Activated CD8-positive, alpha-beta memory T cell treated with anti-CD3 and anti-CD28 coated beads, Interleukin-2, amount 10 ng/mL, durations not matched to agents 7 days and 5 days (primary cell): ENCODE measurements at regions not wholly inside any gene's neighbourhood (a gene's known extent, or its start where the extent isn't known, plus 50 kb on each side); places are given as distances from the start of the nearest gene placed in this dataset.

ENCODE experiments used
- ATAC-seq: fragments of 150-1000 bp; cut with Tn5 transposase; one replicate; pipeline ENCODE4 v1.10.0; 2021; ENCODE audit warnings: moderate library complexity
- CTCF ChIA-PET: fragments of 350-600 bp; sonication (Branson Sonifier 250); formaldehyde crosslinking; loops from one replicate; lab custom pipeline; 2021; ENCODE audit warnings: antibody characterized with exemption; lab: Charles Lee
- DNase-seq: peaks from one replicate; pipeline ENCODE4 v3.0.0-alpha.2; 2020
- H3K27ac Mint-ChIP-seq: one replicate; pipeline ENCODE4 v1.8.0; 2021; ENCODE audit warnings: mild to moderate bottlenecking, mixed read lengths
- H3K27me3 Mint-ChIP-seq: one replicate; pipeline ENCODE4 v1.8.0; 2021; ENCODE audit warnings: mixed read lengths
- H3K36me3 Mint-ChIP-seq: one replicate; pipeline ENCODE4 v1.8.0; 2021; ENCODE audit warnings: mild to moderate bottlenecking, mixed read lengths
- H3K4me1 Mint-ChIP-seq: one replicate; pipeline ENCODE4 v1.8.0; 2021; ENCODE audit warnings: mixed read lengths
- H3K4me3 Mint-ChIP-seq: one replicate; pipeline ENCODE4 v1.8.0; 2021; ENCODE audit warnings: mild to moderate bottlenecking, moderate library complexity, mixed read lengths
- H3K9me3 Mint-ChIP-seq: one replicate; pipeline ENCODE4 v1.8.0; 2022; ENCODE audit warnings: low read depth, mixed read lengths

DNA sequence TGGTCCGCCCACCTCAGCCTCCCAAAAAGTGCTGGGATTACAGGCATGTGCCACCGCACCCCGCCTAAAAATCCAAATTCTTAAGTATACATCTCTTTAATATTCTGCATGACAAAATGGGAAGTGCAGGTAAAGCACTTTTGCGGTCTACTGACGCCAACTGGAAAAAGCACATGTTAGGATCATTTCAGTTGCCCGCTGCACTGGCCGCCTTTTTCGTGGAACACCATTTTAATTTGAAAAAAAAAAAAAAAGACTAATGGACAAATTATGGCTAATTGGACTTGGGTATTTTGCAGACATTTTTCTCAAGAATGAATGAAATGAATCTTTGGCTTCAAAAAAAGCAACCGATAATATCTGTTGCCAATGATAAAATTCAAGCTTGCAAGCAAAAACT, 129.3 kb upstream of the GPC1 start:
- Mint-ChIP-seq H3K4me3 (no peak overlapping the region), H3K27ac (no peak overlapping the region), H3K9me3 (no peaks in the 10 kb centered on the region), H3K27me3 (no peaks in the 10 kb centered on the region), H3K36me3 (no peaks in the 10 kb centered on the region), H3K4me1 (no peaks in the 10 kb centered on the region)
- ATAC-seq = no peak
- DNase-seq = no peak
- CTCF ChIA-PET = interaction anchor here (0.7 kb wide), 1 partner anchor 476 kb away, joined by 3 read pairs; no protein-coding TSS in a partner anchor

- Mint-ChIP-seq H3K4me1 (no peaks in the 10 kb centered on the region), H3K4me3 (no peak overlapping the region), H3K27me3 (no peaks in the 10 kb centered on the region), H3K27ac (no peak overlapping the region), H3K36me3 (no peaks in the 10 kb centered on the region), H3K9me3 (no peaks in the 10 kb centered on the region)
- no peak for ATAC-seq
- DNase-seq = no peak
- CTCF ChIA-PET = no interaction called here
Observed at GRCh38 chr2:240308111-240308651, 127.3 kb upstream of the GPC1 start.

DNA sequence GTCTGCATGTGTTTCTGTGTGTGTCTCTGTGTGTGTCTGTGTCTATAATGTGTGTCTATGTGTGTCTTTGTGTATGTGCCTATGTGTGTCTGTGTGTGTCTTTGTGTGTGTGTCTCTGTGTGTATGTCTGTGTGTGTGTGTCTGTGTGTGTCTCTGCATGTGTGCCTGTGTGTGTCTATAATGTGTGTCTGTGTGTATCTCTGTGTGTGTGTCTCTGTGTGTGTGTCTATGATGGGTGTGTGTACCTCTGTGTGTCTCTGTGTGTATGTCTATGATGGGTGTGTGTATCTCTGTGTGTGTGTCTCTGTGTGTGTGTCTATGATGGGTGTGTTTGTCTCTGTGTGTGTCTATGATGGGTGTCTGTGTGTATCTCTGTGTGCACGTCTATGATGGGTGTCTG, 126.2 kb upstream of the GPC1 start:
- no peaks in the 10 kb centered on the region for H3K9me3 Mint-ChIP-seq
- ATAC-seq = no peak
- H3K4me3 Mint-ChIP-seq = no peak overlapping the region
- H3K4me1 Mint-ChIP-seq = no peaks in the 10 kb centered on the region
- H3K36me3 Mint-ChIP-seq = no peaks in the 10 kb centered on the region
- DNase-seq = no peak
- H3K27ac Mint-ChIP-seq = no peak overlapping the region
- CTCF ChIA-PET = no interaction called here
- no peaks in the 10 kb centered on the region for H3K27me3 Mint-ChIP-seq

GRCh38 chr2:240310201-240310600, 125.3 kb upstream of the GPC1 start:
- no peak for ATAC-seq
- Mint-ChIP-seq H3K36me3 (no peaks in the 10 kb centered on the region), H3K27me3 (peaks cover 5% of the 10 kb centered on the region), H3K9me3 (no peaks in the 10 kb centered on the region), H3K4me1 (no peaks in the 10 kb centered on the region), H3K27ac (no peak overlapping the region), H3K4me3 (no peak overlapping the region)
- no peak for DNase-seq
- CTCF ChIA-PET = no interaction called here

GRCh38 chr2:240310645-240311044, 124.8 kb upstream of the GPC1 start:
- CTCF ChIA-PET = no interaction called here
- ATAC-seq (no peak), DNase-seq (peak; percentile 26)
- Mint-ChIP-seq H3K27me3 (peaks cover 6% of the 10 kb centered on the region), H3K4me3 (no peak overlapping the region), H3K36me3 (no peaks in the 10 kb centered on the region), H3K27ac (no peak overlapping the region), H3K9me3 (no peaks in the 10 kb centered on the region), H3K4me1 (no peaks in the 10 kb centered on the region)

DNA sequence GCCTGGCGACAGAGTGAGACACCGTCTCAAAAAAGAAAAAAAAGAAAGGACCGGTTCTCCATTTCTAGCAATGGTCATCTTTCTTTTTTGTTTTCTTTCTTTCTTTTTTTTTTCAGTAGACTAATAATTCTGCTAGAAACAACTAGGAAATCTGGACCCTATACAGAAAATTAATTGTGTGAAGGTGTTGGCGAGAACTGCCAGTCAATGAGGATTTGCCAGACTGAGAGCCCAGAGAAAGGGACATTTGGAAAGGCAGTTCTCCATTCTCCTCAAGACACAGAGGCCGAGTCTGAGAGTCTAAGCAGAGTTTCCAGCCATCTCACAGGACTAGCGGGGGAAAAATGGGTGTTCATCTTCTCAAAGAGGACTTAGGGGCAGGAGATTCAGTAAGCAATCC, 123.6 kb upstream of the GPC1 start:
- ATAC-seq (no peak), DNase-seq (peak; percentile 14)
- Mint-ChIP-seq H3K9me3 (no peaks in the 10 kb centered on the region), H3K36me3 (no peaks in the 10 kb centered on the region), H3K27me3 (peaks cover 16% of the 10 kb centered on the region), H3K27ac (no peak overlapping the region), H3K4me1 (no peaks in the 10 kb centered on the region), H3K4me3 (no peak overlapping the region)
- CTCF ChIA-PET = no interaction called here

GRCh38 chr2:240319221-240319854, 116.1 kb upstream of the GPC1 start:
- Mint-ChIP-seq H3K4me3 (no peak overlapping the region), H3K4me1 (no peaks in the 10 kb centered on the region), H3K36me3 (no peaks in the 10 kb centered on the region), H3K27me3 (peaks cover 19% of the 10 kb centered on the region), H3K27ac (no peak overlapping the region), H3K9me3 (no peaks in the 10 kb centered on the region)
- ATAC-seq = no peak
- CTCF ChIA-PET = no interaction called here
- DNase-seq = peak; percentile 32

GRCh38 chr2:240319855-240320203, 115.6 kb upstream of the GPC1 start:
- Mint-ChIP-seq H3K9me3 (no peaks in the 10 kb centered on the region), H3K4me3 (no peak overlapping the region), H3K27me3 (peaks cover 14% of the 10 kb centered on the region), H3K36me3 (no peaks in the 10 kb centered on the region), H3K27ac (no peak overlapping the region), H3K4me1 (no peaks in the 10 kb centered on the region)
- ATAC-seq = no peak
- DNase-seq = no peak
- CTCF ChIA-PET = no interaction called here

DNA sequence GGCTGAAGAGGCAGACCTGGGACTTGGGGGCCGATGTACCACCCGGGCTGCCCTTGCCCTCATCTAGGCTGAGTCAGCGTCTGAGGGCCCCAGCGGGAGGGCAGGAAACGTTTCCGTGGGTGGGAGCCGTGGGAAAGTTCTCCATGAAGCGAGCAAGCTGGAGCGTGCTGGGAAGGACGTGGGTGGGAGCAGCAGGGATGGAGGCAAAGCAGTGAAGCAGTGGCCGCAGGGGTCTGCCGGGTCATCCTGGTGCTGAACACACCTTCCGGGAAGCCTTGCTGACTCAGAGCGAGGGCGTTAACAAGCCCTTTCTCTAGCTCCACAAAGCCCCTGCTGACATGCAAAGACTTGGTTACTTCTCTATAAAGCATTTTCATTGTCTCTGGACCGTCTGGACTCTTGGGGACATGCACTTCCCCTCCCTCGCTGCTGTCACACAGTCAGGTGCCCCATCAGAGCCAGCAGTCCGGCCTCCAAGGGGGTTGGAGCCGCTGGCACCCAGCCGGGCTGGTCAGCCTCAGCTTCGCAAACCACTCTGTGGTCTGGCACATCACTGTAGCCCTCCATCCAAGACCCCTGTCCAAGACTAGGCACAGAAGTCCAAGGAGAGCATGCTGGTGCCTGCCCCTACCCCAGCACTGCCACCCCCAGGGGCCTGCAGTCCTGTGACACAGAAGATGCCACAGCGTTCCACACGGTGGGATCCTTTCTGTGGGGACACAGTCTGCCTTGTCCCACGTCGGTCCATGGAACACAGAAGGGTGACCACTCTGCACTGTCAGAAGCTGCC, 115.1 kb upstream of the GPC1 start:
- no peaks in the 10 kb centered on the region for H3K4me1 Mint-ChIP-seq
- H3K36me3 Mint-ChIP-seq = no peaks in the 10 kb centered on the region
- no peak overlapping the region for H3K4me3 Mint-ChIP-seq
- peaks cover 14% of the 10 kb centered on the region for H3K27me3 Mint-ChIP-seq
- CTCF ChIA-PET = no interaction called here
- no peaks in the 10 kb centered on the region for H3K9me3 Mint-ChIP-seq
- ATAC-seq (no peak), DNase-seq (peak; percentile 33)
- H3K27ac Mint-ChIP-seq = no peak overlapping the region

DNA sequence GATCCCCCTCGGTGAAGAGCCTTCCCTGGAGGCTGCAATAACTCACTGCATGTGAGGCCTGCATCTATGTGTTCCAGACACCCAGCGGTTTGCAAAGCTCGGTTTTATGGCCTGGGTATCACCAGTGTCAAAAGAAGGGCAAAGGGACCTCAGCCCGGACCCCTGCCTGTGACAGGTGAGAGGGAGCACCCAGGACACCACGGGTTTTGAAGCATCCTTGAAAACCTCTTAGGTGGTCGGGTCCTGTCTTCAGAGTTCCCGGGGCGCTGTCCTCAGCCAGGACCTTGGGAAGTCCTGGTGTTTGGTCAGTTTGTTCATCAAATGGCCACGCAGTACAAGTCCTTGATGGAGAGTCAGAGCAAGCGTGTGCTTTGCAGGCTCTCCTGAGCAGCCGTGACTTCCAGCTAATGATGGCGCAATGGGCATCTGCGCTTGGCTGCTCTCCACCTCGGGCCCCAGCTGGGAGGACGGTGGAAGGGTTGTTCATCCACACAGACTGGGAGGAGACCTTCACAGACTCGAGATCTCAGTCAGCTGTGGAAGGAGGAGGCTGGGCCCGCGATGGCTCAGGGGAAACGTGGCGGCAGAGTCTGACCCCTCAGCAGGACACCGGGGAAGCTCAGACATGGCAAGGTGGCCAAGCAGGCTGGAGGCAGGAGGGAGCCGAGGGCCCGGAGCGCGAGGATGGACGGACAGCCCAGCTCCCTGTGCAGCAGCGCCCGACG, 113.1 kb upstream of the GPC1 start:
- Mint-ChIP-seq H3K36me3 (no peaks in the 10 kb centered on the region), H3K9me3 (no peaks in the 10 kb centered on the region), H3K4me1 (no peaks in the 10 kb centered on the region), H3K27ac (no peak overlapping the region), H3K4me3 (no peak overlapping the region), H3K27me3 (no peaks in the 10 kb centered on the region)
- CTCF ChIA-PET = no interaction called here
- DNase-seq (peak; percentile 30), ATAC-seq (no peak)

DNA sequence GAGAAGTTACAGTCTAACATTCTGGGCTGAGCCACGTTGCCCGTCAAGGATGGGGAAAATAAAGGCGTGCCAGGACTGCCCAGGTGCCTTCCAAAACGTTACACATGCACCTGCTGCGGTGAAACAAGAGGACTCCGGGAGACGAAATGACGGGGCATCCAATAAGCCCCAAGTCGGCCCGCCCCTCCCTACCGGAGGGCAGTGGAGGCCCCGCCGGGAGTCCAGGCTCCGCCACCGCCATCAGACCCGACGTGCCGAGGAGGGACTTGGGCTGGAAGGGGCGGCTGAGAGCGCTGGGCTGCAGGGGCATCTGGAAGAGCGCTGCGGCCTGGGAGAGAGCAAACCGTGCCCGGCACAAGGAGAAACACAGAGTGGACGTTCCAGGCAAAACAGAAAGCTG, 112.5 kb upstream of the GPC1 start:
- no peaks in the 10 kb centered on the region for H3K27me3 Mint-ChIP-seq
- no peak overlapping the region for H3K27ac Mint-ChIP-seq
- ATAC-seq (no peak), DNase-seq (peak; percentile 19)
- no peaks in the 10 kb centered on the region for H3K9me3 Mint-ChIP-seq
- H3K4me3 Mint-ChIP-seq = no peak overlapping the region
- H3K36me3 Mint-ChIP-seq = no peaks in the 10 kb centered on the region
- CTCF ChIA-PET = no interaction called here
- H3K4me1 Mint-ChIP-seq = no peaks in the 10 kb centered on the region

GRCh38 chr2:240323601-240324291, 111.7 kb upstream of the GPC1 start:
- Mint-ChIP-seq H3K4me3 (no peak overlapping the region), H3K27me3 (no peaks in the 10 kb centered on the region), H3K9me3 (no peaks in the 10 kb centered on the region), H3K36me3 (no peaks in the 10 kb centered on the region), H3K27ac (no peak overlapping the region), H3K4me1 (no peaks in the 10 kb centered on the region)
- CTCF ChIA-PET = no interaction called here
- no peak for ATAC-seq
- DNase-seq = peak; percentile 30

GRCh38 chr2:240324312-240325015, 111.0 kb upstream of the GPC1 start:
- CTCF ChIA-PET = no interaction called here
- no peak overlapping the region for H3K27ac Mint-ChIP-seq
- ATAC-seq (no peak), DNase-seq (peak; percentile 38)
- H3K4me1 Mint-ChIP-seq = no peaks in the 10 kb centered on the region
- H3K27me3 Mint-ChIP-seq = no peaks in the 10 kb centered on the region
- no peaks in the 10 kb centered on the region for H3K36me3 Mint-ChIP-seq
- H3K9me3 Mint-ChIP-seq = no peaks in the 10 kb centered on the region
- H3K4me3 Mint-ChIP-seq = no peak overlapping the region
